NAMALWA (cell line): ENCODE measurements at regions not wholly inside any gene's neighbourhood (a gene's known extent, or its start where the extent isn't known, plus 50 kb on each side); places are given as distances from the start of the nearest gene placed in this dataset.

Source experiments
- DNase-seq: peaks from one replicate; pipeline ENCODE4 v3.0.0-alpha.2; 2015; ENCODE audit warnings: low spot score

DNA sequence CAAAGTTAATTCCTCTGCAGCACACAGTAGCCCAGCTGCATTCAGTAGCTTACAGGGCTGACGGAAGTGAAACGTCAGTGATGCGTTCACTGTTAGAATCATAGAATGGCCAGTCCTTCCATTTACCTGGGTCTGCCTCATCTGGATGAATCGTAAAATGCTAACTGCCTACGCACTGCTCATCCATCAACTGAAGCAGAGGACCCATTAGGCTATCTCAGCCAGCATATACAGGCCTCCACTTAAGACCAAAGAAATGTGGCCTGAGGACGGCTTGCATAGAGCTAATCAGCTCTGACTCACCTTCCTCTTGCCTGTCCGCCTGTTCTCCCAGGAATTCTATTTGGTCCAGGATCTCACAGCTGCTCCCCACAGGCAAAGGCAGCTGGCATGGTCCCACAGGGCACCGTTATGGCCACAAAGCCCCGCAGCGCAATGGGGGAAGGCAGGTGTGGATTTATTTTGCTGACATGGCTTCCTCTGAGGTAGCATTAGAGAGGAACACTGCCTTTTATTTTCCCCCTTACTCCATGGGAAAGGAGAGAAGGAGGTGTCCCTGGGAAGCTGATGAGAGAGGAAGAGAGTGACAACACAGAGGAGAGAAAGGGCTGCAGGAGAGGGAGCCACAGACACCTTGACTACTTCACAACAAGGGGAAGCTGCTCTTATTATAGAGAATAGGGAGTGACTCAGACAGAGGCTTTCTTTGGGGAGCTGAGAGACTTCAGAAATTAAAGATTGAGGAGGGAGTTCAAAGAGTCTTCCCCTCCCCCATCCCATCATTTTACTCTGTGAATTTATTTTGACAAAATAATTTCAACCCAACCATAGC lies 177.6 kb downstream of the HHIPL2 start:
- DNase-seq: no peak

DNA sequence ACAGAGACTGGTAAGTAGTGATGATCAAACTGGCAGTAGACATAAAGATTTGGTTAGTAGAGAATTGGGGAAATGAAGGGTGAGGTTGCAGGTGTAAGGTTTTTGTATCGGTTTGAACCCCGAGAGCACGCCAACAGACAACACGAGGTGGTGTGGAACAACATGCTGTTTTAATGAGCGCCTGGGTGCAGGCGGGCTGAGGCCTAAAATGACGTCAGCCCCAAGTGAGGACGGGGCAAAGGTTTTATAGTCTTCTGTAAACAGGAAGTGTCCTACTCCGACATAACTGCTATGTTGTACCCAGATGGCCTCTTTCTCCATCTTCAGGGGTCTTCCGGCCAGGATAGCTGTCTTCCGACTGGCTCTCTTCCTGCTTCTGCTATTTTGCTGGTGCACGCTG lies 178.8 kb downstream of the HHIPL2 start:
- no peak for DNase-seq

DNA sequence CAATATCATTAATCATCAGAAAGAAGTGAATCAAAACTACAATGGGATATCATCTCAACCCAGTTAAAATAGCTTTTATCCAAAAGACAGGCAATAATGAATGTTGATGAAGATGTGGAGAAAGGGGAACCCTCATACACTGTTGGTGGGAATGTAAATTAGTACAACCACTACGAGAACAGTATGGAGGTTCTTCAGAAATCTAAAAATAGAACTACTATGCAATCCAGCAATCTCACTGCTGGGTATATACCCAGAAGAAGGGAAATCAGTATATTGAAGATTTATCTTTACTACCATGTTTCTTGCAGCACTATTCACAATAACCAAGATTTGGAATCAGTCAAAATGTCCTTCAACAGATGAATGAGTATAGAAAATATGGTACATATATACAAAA lies 189.8 kb downstream of the HHIPL2 start:
- no peak for DNase-seq

DNA sequence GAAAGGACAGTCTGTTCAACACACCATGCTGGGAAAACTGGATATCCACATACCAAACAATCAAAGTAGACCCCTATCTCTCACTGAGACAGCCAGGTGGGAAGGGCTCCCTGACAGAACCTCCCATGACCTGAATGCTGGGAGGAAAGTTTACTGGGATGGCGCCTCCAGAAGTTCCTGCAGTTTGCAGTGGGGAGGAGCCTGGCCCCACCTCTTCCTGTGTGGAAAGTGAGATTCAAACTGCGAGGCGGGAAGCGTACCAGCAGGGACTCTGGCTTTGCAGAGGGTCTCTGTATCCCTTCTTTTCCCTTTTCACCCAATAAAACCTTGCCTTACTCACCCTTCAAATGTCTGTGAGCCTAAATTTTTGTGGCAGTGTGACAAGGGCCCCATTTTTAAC lies 190.7 kb downstream of the HHIPL2 start:
- no peak for DNase-seq

DNA sequence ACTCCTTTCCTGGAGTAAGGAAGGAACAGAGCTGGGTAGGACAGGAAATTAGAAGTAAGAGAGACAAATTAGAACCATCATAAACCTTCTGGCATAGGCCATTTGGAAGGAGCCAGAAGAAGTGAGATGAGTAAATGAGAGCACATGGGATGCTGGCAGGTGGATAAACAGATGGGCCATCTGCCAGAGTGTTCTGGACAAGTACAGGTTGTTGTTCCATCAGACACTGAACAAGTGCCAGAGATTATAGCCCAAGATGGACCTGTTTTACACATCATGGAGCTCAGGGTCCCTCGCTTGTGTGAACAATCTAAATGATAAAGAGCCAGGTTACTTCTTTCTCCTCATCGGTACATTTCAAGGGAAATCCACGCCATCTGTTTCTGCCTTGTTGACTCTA lies 200.3 kb downstream of the HHIPL2 start:
- no peak for DNase-seq

DNA sequence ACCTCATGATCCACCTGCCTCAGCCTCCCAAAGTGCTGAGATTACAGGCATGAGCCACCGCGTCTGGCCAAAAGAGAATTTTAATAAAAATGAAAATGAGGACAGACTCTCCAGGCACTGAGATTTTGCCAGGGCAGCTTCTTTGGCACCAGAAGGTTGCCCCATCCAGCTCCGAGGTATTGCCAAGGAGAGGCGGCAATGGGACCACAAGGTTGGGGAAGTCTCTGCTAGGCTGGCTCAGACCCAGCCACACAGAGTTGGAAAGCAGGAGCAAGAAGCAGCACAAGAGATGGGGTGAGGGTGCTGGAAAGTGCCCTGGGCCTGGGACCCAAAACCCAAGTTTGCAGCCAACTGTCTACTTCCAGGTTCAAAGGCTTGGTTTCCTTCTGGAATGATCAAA lies 200.9 kb downstream of the HHIPL2 start:
- no peak for DNase-seq

DNA sequence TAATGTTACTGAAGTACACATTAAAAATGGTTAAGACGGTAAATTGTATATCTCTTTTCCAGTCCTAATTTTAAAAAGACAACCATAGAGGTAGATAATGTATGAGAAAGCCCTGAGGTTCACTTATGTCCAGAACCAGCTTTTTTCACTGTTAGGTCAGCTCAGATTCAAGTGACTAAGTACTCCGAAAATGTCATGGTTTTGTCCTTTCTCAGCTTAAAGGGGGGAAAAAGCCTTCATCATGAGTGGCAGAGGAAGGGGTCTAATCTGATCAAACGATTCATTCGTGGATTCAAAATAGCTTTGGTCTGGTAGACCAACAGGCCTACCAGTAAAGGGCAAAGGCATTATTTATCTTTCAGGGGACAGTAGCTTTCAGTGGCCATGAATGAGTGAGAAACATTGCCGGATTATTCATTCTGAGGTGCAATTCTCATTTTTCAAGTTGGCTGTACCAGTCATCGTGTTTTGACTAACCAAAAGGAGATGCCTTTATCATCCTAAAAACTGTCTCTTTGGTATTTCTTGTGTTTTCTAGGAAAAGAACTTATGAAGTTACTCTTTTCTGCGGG lies 208.4 kb downstream of the HHIPL2 start:
- DNase-seq: no peak

DNA sequence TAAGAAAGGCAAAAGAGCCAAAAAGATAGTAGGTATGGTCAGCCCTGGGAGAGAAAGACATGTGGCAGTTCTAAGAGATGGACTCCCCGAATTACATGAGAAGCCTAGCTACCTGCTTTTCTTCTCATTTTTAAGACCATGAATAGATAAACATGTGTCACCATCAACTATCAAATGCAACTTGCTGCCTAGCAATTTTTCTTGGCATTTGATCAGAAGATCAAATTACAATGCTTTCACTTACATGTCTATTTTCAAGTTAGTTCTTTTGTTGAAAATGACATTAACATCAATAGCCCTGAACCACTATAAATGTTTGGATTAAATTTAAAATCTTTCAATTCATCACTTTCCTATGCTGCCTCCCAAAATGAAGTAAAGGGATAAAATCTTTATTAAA lies 212.3 kb downstream of the HHIPL2 start:
- no peak for DNase-seq

DNA sequence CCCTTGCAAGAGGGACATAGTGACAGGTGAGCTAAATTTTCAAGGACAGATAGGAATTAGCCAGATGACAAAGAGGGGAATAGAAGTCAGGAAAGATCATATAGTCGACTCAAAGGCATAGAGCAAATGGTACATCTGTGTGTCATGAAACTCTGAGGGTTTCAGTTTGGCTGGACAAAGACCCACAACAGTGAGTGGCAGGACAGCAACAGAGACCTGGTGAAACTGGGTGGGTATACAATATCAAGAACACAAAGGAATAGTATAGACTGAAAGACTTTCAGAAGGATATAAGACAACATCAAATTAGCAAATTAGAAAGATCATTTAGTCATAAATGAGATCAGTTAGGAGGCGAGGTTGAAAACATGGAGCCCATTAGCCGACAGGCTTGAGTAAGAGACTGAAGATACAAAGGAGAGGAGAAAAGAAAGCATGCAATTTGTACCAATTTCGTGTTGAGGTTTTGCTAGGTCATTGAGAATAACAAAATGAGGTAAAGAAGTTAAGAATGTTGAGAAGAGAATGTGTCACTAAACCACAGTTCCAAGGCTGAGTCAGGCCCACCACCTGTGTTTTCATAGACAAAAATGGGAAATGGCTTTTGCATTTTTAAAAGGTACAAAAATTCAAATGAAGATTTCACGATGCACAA lies 213.8 kb downstream of the HHIPL2 start:
- DNase-seq: no peak

DNA sequence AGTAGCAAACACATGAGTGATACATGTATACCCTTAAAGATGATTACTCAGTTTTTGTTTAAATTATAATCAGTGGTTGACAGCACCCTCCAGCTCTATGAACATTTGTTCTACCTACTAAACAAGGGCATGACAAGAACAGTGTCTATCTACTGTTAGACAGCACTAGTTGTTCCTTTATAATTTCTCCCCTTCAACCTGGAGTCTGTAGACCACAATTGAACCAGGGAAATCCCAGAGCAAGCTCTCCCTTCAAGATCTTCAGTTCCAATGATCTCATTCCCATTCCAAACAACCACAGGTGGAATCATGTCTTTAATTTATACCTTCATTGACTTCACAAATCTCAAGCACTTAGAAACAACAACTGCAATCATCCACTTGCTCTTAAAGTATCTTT lies 216.1 kb downstream of the HHIPL2 start:
- no peak for DNase-seq

DNA sequence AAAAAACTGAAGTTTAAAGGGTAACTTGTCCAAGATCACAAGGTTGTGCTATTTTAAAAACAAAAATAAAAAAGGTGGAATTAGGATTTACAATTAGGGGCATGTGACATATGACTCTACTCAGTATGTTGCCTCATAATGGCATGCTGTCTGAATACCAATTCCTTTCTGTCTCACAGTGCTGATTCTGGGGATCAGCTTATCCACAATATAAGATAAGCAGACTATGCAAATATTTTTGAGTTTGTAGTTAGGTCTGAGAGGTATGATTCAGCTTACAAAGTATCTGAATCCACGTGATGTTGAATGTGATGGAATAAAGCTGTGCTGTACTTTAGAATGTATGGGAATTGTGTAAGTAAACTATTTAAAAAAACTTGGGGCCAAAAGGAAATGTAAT lies 216.6 kb downstream of the HHIPL2 start:
- DNase-seq: no peak

DNA sequence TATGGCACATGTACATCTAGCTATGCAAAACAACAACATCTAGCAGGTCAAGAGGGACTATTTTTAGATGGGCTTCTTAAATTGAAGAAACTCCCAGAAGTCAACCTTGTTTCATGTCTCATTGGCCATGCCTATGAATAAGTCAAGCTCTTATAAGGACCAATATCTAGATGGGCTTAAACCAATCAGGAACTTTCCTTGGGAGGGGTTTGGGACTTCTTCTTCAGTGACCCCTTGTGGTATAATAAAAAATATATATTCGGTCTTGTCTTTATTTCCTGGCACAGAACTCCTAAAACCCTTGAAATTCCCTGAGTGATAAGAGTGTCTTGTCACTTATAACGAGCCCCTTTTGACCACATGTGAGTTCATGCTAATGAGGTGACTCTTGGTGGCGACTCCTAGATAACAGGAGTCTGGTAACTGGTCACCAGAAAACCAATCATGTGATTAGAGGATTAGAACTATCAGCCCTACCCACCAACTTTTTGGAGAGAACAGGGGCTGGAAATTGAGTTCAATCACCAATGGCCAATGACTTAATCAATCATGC lies 218.3 kb downstream of the HHIPL2 start:
- DNase-seq: no peak

DNA sequence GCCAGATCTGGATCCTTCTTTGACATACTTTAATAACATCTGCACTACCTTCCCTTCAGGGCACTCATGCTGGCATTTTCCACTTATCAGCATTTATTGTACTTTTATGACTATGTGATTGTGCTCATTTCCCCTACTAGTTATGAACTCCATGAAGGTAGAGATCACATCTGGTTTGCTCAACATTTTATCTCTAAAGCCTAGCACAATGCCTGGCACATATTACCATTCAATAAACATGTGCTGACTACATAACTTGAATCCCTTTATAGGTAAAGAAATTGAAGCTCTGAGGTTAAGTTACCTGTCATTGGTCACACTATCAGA lies 221.2 kb downstream of the HHIPL2 start:
- no peak for DNase-seq

DNA sequence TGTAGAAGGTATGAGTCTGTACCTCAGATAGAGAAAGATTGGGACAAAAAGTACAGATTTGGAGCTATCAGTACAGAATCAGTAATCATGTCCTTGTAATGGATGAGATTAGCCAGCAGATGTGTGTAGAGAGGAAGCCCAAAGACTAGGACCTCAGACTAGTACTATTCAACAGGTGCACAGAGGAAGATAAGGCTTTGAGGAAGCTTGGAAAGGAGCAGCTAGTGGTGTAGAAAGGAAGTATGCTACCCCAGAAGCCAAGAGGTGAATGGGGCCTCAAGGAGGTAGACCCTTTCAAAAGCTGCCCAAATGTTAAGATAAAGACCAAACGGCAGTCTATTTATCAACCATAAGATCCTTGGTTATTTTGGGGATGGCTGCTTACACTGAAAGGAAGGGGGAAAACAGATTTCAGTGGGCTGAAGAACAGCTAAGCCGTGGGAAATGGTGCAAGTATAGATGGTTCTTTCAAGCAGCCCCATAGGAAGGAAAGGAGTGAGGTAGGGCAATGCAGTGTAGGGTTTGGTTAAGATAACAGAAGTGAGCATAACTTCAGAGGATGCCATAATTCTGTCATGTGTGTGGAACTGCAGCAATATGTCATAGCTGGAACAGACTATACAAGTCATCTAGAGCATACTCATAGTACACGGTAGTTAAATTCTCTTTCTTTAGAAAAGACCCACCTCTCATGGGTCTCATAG lies 221.7 kb downstream of the HHIPL2 start:
- DNase-seq: no peak

DNA sequence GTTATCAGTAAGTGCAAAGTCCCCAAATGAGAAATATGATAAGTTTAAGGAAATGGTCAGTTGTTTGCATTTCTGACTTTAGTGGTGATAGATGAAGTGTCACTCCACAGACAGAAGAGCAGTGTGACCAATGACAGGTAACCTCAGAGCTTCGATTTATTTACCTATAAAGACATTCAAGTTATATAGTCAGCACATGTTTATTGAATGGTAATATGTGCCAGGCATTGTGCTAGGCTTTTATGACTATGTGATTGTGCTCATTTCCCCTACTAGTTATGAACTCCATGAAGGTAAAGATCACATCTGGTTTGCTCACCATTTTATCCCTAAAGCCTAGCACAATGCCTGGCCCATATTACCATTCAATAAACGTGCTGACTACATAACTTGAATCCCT lies 222.4 kb downstream of the HHIPL2 start:
- no peak for DNase-seq

DNA sequence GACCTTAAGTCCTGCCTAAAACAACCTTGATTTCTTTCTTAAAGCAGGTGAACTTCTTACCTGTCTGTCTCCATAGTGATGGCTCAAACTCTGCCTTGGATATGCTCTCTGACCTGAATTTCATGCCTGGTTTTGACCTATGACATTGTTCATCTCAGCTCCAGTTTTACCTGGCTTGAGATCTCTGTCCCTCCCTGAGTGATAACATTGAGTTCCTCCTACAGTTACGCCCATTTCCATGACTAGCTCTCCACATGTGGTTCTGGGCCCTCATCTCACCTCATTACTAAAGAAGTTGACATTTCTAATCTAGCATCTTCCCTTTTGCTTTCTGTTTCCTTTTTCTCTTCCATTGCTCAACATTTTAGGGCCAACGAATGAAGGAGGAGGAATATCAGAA lies 233.1 kb downstream of the HHIPL2 start:
- DNase-seq: no peak

DNA sequence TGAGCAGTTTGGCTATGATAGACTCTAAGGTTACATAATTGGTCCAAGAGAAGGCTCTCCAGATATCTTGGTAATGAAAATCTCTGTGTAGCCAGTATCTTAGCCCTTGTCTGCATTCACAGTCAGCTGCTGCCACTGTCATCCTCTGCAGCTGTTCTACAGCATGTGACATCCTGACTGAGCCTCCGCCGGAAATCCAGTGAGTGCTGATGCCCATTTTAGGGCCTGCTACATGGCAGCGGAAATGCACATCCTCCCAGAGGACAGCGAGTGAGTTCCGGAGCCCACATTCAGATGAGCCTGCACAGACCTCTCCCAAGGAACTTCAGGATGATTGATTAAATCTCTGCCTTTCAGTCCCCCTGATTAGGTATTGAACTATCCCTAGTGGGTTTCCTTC lies 237.1 kb downstream of the HHIPL2 start:
- no peak for DNase-seq

DNA sequence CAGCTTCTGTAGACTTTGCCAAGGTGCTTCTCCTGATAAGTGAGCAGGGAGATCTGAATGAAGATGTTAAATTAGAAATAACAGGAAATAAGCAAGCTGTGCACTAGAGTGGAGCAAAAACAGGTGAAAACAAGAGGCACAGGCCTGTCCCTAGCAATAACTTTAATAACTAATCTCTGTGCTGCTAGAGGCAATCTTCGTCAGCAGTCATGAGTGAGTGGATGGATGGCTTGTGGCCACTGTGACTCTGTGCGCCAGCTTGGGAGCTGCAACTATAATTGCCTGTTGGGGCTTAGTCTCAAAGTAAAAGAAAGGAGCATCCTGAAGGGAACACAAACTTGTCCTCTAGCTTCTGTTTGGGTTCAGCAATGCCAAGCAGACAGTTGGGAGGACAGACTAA lies 240.3 kb downstream of the HHIPL2 start:
- no peak for DNase-seq

DNA sequence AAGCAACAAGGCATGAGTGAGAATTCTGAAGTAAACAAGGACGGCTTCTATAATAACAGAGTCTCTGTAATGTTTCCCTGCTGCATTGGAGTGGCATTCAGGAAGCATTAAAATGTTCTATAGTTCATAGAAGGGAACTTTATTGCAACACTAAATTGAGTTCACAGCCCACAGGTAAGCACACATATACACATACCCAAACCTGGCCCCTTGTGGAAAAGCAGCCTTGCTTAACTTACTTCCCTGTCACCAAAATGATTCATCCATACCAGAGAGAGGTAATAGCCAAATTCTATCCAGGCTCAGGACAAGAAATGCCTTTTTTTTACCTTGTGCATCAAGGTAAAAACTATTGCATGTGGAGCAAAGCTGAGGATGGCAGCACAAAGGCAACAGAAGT lies 241.4 kb downstream of the HHIPL2 start:
- DNase-seq: no peak

DNA sequence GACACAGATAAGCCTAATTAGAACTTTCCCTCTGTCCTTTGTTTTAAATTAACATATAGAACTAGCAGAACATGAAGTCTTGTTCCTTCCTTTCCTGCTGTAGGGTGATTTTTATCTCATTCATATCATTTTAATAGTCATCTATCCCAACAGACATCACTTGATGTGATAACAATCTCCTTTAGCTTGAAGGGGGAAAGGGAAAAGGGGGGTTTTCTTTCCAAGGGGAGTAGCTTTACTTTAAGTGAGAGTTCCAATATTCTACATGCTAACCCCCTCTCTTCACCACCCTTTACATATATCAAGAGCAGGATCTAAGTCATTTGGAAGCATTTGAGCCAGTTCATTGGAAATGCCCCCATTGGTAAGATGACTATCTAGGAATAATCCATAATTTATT lies 241.9 kb downstream of the HHIPL2 start:
- no peak for DNase-seq

DNA sequence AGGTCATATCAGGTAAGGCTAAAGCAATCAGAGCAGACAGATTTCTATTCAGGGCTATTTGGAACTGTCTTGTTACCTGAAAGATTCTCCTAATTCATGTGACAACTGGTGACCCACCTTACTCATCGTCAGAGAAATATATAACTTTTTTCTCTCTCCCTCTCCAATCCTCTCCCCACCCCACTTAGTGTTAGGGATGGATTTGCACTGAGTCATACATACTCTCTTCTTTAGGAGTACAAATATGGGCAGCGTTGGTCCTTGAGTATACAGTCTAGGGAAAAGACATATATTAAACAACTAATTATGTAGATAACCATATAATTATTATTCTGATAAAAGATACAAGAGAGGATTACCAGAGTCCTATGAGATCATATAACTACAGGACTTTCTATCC lies 246.3 kb downstream of the HHIPL2 start:
- no peak for DNase-seq

DNA sequence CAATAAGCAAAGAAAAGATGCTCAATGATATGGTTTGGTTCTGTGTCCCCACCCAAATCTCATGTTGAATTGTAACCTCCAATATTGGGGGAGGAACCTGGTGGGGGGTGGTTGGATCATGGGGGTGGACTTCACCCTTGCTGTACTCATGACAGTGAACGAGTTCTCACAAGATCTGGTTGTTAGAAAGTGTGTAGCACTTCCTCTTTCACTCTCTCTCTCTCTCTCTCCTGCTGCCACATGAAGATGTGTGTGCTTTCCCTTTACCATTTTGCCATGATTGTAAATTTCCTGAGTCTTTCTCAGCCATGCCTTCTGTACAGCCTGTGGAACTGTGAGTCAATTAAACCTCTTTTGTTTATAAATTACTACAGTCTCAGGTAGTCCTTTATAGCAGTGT lies 248.4 kb downstream of the HHIPL2 start:
- DNase-seq: peak; percentile 4

DNA sequence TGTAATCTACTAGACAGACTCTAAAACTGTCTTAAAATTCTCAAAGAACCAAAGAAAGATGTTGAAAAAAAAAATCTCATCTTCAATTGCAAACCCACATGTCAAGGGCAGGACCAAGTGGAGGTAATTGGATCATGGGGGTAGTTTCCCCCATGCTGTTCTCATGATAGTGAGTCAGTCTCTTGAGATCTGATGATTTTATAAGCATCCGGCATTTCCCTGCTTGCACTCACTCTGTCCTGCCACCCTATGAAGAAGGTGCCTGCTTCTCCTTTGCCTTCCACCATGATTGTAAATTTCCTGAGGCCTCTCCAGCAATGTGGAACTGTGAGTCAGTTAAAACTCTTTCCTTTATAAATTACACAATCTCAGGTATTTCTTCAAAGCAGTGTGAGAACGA lies 257.0 kb downstream of the HHIPL2 start:
- DNase-seq: no peak
